HL-60 (cell line): ENCODE measurements at regions not wholly inside any gene's neighbourhood (a gene's known extent, or its start where the extent isn't known, plus 50 kb on each side); places are given as distances from the start of the nearest gene placed in this dataset.

Source experiments
- DNase-seq, 2 experiments: peaks; one replicate each; pipeline ENCODE4 v3.0.0-alpha.2; 2010 to 2020; ENCODE audit warnings: low read depth in 1 of 2, low spot score in 1 of 2
- H3K27ac ChIP-seq: fragments of 250-450 bp; sonication (Bioruptor Pico); replicated peaks from 2 replicates; pipeline ENCODE4 v1.5.1; 2020; ENCODE audit warnings: mild to moderate bottlenecking, moderate library complexity
- H3K27me3 ChIP-seq: fragments of 250-450 bp; sonication (Bioruptor Pico); 2 replicates; pipeline ENCODE4 v1.5.1; 2021; ENCODE audit warnings: mild to moderate bottlenecking, moderate library complexity; ENCODE audit not compliant: insufficient read depth, poor library complexity, severe bottlenecking
- H3K4me3 ChIP-seq: replicated peaks from 2 replicates; pipeline ENCODE4 v1.5.1; 2011; ENCODE audit warnings: mild to moderate bottlenecking, control low read depth, low read length; ENCODE audit not compliant: insufficient read depth
- GABPA ChIP-seq: IDR thresholded peaks from 2 replicates; pipeline ENCODE4 v1.6.1; 2012; ENCODE audit warnings: low read depth
- POLR2AphosphoS5 ChIP-seq: IDR thresholded peaks from 2 replicates; pipeline ENCODE4 v1.6.1; 2012; ENCODE audit warnings: low read depth
- SPI1 ChIP-seq: IDR thresholded peaks from 2 replicates; pipeline ENCODE4 v1.6.1; 2012; ENCODE audit warnings: low read depth, mild to moderate bottlenecking, borderline replicate concordance
- TF ChIP-seq, protein P1 (sequence below): IDR thresholded peaks from 2 replicates; pipeline ENCODE4 v1.6.1; 2012; ENCODE audit warnings: low read depth; ENCODE audit not compliant: insufficient replicate concordance
- TF ChIP-seq, protein P2 (sequence below): IDR thresholded peaks from one replicate; pipeline ENCODE4 v1.5.1; 2011; ENCODE audit warnings: low read length, control low read depth, inconsistent platforms; ENCODE audit not compliant: insufficient read depth

DNA sequence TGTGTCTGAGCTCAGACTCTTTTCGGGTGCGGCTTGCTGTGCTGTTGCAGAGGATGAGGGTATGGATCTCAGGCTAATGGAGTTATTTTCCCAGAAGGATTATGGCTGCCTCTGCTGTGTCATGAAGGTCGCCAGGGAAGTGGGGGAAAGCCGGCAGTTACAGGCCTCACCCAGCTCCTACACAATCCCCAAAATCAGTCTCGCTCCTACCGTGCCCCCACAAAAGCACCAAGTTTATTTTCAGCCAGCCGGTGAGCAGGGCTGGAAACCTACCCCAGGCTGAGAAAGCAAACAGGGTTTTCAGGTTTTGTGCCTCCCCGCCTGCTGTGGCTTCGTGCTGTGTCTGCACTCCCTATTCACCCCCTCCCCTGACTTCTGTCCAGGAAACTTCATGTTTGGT lies 113.3 kb downstream of the SLC24A2 start:
- no peak overlapping the region for H3K27ac ChIP-seq
- TF ChIP-seq, protein P1, sequence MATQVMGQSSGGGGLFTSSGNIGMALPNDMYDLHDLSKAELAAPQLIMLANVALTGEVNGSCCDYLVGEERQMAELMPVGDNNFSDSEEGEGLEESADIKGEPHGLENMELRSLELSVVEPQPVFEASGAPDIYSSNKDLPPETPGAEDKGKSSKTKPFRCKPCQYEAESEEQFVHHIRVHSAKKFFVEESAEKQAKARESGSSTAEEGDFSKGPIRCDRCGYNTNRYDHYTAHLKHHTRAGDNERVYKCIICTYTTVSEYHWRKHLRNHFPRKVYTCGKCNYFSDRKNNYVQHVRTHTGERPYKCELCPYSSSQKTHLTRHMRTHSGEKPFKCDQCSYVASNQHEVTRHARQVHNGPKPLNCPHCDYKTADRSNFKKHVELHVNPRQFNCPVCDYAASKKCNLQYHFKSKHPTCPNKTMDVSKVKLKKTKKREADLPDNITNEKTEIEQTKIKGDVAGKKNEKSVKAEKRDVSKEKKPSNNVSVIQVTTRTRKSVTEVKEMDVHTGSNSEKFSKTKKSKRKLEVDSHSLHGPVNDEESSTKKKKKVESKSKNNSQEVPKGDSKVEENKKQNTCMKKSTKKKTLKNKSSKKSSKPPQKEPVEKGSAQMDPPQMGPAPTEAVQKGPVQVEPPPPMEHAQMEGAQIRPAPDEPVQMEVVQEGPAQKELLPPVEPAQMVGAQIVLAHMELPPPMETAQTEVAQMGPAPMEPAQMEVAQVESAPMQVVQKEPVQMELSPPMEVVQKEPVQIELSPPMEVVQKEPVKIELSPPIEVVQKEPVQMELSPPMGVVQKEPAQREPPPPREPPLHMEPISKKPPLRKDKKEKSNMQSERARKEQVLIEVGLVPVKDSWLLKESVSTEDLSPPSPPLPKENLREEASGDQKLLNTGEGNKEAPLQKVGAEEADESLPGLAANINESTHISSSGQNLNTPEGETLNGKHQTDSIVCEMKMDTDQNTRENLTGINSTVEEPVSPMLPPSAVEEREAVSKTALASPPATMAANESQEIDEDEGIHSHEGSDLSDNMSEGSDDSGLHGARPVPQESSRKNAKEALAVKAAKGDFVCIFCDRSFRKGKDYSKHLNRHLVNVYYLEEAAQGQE, result no peak
- TF ChIP-seq POLR2AphosphoS5 (no peak), GABPA (no peak)
- TF ChIP-seq, protein P2, sequence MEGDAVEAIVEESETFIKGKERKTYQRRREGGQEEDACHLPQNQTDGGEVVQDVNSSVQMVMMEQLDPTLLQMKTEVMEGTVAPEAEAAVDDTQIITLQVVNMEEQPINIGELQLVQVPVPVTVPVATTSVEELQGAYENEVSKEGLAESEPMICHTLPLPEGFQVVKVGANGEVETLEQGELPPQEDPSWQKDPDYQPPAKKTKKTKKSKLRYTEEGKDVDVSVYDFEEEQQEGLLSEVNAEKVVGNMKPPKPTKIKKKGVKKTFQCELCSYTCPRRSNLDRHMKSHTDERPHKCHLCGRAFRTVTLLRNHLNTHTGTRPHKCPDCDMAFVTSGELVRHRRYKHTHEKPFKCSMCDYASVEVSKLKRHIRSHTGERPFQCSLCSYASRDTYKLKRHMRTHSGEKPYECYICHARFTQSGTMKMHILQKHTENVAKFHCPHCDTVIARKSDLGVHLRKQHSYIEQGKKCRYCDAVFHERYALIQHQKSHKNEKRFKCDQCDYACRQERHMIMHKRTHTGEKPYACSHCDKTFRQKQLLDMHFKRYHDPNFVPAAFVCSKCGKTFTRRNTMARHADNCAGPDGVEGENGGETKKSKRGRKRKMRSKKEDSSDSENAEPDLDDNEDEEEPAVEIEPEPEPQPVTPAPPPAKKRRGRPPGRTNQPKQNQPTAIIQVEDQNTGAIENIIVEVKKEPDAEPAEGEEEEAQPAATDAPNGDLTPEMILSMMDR, result no peak
- H3K4me3 ChIP-seq, result no peak overlapping the region
- H3K27me3 ChIP-seq, result no peaks in the 10 kb centered on the region
- DNase-seq, result no peak

DNA sequence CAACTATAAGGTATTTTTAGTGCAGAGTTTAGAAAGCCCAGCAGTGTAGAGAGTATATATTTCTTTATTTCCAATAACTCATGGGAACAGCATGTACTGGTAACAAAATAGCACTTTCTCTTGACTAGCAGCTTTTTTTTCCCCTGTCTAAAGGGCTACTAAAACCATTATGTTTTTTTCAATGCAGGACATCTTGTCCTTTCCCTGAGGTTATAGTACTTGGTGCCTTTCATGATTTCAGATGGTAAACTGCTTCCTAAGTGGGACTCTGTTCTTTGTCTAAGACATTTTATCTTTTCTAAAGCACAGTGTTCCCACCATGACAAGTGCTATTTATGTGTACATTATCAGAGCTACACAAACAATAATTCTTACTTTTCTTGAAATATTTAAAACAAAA lies 122.3 kb downstream of the SLC24A2 start:
- no peak for DNase-seq
- H3K27me3 ChIP-seq, result no peaks in the 10 kb centered on the region
- no peak for TF ChIP-seq SPI1
- TF ChIP-seq, protein P2, result no peak
- TF ChIP-seq, protein P1, result no peak
- no peak for TF ChIP-seq GABPA
- no peak for TF ChIP-seq POLR2AphosphoS5
- no peak overlapping the region for H3K4me3 ChIP-seq
- no peak overlapping the region for H3K27ac ChIP-seq

DNA sequence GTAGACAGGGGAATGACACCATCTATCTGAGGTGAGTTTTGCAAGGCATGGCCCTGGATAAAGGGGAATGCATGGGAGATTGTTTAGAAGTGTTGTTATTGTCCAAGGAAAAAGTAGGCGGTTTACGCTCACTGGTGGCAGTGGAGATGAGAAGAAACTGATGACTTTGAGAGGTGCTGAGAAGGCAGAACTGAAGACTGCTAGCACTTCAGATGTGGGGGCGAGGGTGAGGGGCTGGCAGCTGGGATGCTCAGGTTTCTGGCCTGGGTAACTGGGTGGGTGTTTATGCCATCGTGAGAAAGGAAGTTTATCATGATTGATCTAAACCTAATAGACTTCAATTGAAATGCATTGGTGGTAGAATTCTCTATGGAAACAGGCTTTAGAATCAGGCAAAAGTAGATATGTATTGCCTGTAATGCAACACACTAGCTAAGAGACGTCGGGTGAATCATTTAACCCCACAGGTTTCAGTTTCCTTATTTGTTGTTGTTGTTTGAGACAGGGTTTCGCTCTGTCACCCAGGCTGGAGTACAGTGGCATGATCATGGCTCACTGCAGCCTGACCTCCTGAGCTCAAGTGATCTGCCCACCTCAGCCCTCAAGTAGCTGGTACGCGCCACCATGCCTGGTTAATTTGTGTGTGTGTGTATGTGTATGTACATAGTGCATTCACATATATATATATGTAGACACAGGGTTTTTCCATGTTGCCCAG lies 123.5 kb downstream of the SLC24A2 start:
- no peak overlapping the region for H3K27ac ChIP-seq
- H3K27me3 ChIP-seq, result no peaks in the 10 kb centered on the region
- no peak for DNase-seq
- TF ChIP-seq, protein P2, result no peak
- TF ChIP-seq GABPA (no peak), SPI1 (no peak), POLR2AphosphoS5 (no peak)
- TF ChIP-seq, protein P1, result no peak
- H3K4me3 ChIP-seq, result no peak overlapping the region
